ENCODE measurements at regions not wholly inside any gene's neighbourhood (a gene's known extent, or its start where the extent isn't known, plus 50 kb on each side); places are given as distances from the start of the nearest gene placed in this dataset.
"Not testable (repeated sequence)": the region's sequence is repeated elsewhere in the genome, so short reads cannot be mapped to it uniquely, and the experiment has no call there.

DNA sequence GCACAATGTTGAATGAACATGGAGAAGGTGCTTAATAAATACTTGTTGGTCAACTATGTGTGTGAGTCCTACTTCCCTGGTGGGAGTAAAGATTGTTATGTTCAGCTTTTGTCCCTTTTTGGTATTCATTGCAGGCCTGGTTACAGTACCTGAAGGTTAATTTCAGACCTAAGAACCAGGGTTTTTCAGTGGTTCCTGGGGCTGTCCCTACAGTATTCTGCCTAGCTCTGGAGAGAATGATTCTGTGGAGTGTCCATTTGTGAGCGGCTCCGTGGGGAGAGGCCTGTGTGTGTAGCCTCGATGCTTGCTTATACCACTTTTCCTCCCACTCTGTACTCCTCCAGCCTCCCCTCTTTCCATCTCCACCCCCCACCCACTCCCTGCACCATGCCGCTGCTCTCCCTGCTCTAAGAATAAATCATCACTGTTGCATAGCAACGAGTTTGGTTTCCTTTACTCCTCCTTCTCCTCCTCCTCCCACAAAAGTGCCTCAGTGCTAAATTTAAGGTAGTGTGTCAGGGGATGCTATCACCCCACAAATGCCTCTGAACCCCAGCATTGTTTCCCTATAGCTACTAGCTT is 150.6 kb upstream of the ROPN1 start:
- no peak for DNase-seq

DNA sequence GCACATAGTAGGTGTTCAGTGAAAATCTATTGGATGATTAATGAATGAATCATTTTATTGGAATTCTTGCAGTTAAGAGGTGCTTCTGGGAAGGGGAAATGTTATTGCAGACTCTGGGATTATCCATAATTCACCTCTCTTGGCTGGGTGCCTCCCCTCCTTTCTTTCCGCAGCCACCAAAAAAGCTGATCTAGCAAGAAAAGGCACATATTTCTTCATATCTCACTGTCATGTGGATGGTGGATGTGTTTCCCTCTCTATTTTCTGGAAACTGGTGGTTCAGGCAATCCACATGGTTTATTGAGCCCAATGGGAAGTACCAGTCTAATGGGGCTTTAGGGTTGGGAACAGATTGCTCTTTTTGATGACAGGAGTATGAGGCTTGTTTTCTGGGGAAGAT is 151.1 kb upstream of the ROPN1 start:
- no peak for DNase-seq

GRCh38 chr3:124144035-124144814 is 152.3 kb upstream of the ROPN1 start:
- DNase-seq = no peak

DNA sequence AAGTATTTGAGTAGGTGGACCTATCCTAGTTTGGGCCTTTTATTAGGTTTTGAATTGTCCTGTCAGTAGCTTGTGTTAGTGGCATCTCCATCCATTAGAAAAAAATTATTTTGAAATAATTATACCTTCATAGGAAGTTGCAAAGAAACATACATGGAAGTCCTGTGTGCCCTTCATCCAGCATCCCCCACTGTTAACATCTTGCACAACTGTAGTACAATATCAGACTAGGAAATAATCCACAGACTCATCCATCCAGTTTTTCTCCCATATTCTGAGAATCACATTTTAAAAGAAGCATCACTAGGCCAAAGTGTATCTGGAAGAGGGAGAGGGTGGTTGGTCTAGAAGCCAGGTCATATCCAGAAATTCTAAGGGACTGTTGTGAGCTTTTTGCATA is 155.5 kb upstream of the ROPN1 start:
- DNase-seq = no peak

DNA sequence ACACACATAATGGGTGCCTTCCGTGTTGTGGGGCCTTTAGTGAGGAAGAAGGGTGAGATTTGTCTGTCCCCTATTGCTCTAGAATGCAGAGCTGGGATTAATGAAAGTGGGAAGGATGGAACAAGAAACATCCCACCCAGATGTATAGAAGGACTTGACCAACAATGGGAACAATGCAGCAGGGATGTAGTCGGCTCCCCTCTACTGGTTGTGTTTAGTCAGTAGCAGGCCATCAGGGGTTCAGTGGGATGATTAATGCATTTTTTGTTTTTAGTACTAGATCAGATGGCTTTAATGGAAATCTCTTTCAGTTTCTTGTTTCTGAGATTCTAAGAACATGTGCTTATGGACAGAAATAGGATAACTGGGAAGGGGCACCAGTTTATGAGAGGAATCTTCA is 156.0 kb upstream of the ROPN1 start:
- DNase-seq = no peak

- DNase-seq = no peak
These were observed 157.2 kb upstream of the ROPN1 start for GRCh38 chr3:124149081-124149480.

- no peak for DNase-seq
These were observed 157.8 kb upstream of the ROPN1 start for GRCh38 chr3:124149771-124150170.

GRCh38 chr3:124152891-124153290 is 161.0 kb upstream of the ROPN1 start:
- DNase-seq = not testable (repeated sequence)

DNA sequence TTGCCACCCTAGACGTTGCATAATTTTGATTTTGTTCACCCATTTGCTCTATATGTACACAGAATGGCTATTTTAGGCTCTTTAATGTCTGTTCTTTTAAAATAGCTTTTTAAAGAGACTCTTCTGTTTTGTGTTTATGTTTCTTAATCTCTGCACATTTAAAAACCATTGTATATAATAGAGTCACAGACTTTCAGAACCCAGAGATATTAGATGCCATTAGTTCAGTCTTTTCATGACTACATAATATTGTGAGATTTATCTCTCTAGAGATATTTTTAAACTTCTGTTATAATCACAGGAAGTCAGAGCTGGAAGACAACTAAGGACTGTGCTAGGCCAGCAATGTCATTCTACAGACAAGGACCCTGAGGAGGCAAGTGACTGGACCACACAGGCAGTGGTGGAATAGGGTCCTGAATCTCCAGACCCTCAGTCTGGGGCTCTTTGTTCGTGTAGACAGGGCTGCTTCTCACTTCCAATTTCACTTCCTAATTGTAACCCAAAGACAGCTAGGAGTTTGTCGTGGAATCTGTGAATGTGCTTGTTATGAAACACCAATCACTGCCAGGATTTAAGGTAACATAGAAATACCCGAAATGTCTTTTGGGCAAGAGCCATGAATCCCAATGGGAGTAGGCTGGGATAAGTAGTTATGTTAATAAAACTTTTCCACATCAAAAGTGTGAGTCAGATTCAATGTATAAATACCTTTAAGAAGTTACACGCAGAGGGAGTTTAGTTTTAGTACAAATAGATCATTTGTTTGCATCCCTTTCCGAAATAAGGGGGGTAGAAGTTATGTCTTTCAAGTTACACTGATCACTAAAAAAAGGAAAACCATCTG is 165.2 kb upstream of the ROPN1 start:
- DNase-seq = no peak

- DNase-seq = no peak
These were observed 165.8 kb upstream of the ROPN1 start for GRCh38 chr3:124157748-124158147.

DNA sequence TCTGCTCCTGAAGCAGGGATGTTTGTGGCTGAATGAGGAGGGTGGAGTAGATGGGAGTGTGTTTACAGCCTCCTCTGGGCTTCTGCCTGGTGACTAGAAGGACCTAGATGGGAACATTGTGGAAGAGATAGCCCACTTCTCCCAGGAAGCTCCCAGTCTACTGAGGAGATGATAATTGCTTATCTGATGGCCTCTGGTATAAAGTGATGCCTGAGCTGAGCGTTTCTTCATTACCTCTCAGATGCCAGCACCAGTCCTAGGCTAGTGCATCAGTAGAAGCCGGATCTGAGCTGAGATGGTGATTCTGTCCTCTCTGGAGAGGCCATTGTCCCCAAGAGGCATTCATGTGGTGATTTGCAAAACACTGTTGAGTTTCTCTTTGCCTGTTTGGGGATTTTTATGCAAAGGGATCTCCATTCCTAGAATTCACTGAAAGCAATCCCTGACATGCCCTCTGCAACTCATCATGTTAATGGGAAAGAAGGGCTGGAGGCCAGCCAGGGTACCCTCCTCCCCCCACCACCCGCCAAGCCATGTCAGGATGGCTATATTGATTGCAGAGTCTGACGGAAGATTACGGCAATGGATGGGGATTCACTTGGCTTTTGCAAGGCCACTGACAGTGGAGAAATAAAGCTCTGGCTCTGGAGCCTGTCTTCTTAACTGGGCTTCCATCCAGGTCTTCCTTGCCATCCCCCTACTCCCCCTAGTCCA is 166.4 kb upstream of the ROPN1 start:
- DNase-seq = no peak

GRCh38 chr3:124161448-124161847 is 169.5 kb upstream of the ROPN1 start:
- no peak for DNase-seq

- no peak for DNase-seq
These were observed 171.8 kb upstream of the ROPN1 start for GRCh38 chr3:124163689-124164088.

GRCh38 chr3:124168271-124168670 is 176.3 kb upstream of the ROPN1 start:
- no peak for DNase-seq

- no peak for DNase-seq
These were observed 180.4 kb upstream of the ROPN1 start for GRCh38 chr3:124172283-124172682.

- no peak for DNase-seq
These were observed 180.9 kb upstream of the ROPN1 start for GRCh38 chr3:124172816-124173215.

GRCh38 chr3:124174476-124174875 is 182.6 kb upstream of the ROPN1 start:
- DNase-seq = no peak

DNA sequence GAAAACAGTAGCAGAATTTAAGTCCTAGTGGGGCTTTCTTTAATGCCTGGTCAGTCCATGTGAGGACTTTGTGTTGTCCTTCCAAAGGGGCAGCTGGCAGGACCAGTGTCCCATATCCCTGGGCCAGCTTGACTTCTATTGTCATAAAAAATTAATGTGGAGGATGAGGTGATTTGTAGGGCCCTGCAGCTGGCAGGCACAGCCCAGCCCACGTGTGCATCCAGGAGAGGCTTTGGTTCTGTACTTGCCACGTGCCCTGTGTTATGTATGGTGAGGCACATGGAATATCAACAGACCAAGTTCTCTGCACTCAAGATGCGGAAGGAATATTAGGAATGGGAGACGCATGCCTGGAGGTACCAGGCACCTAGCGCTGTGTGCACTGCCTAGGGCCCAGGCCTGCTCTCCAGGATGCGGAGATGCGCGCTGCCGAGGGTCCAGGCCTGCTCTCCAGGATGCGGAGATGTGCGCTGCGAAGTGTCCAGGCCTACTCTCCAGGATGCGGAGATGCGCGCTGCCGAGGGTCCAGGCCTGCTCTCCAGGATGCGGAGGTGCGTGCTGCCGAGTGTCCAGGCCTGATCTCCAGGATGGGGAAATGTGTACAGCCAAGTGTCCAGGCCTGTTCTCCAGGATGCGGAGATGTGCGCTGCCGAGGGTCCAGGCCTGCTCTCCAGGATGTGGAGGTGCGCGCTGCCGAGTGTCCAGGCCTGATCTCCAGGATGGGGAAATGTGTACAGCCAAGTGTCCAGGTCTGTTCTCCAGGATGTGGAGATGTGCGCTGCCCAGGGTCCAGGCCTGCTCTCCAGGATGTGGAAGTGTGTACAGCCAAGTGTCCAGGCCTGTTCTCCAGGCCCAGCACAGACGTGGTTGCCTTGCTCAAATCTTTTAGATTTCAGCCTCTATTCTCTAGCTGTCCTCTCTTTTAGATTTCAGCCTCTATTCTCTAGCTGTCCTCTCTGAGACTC is 183.3 kb upstream of the ROPN1 start:
- no peak for DNase-seq

DNA sequence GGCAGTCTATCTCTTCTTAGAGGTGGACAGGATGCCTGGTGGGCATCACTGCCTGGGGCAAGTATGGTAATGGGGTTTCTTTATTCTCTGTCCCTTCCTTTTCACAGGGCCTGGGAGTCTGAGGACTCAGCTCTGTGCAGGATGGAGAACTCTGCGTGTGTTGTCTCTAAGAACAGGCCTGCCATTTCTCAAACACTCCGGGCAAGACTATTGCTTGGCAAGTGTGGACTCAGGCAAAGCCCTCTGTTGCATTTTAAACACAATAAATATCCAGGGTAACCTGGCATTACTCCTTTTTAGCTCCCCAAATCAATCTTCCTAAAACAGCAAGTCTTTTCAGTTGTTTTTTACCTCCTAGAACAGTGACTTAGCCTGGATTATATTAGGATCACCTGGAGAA is 185.1 kb upstream of the ROPN1 start:
- no peak for DNase-seq

DNA sequence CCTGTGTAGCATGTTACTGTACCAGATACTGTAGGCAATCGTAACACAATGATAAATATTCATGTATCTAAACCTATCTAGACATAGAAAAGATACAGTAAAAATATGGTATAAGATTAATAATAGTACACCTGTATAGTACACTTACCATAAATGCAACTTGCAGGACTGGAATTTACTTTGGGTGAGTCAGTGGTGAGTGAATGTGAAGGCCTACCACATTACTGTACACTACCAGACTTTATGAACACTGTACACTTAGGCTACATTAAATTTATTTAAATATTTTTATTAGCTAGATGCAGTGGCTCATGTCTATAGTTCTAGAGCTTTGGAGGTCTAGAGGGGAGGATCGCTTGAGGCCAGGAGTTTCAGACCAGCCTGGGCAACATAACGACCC is 186.6 kb upstream of the ROPN1 start:
- no peak for DNase-seq

GRCh38 chr3:124200407-124200806 is 208.5 kb upstream of the ROPN1 start:
- DNase-seq = no peak

DNA sequence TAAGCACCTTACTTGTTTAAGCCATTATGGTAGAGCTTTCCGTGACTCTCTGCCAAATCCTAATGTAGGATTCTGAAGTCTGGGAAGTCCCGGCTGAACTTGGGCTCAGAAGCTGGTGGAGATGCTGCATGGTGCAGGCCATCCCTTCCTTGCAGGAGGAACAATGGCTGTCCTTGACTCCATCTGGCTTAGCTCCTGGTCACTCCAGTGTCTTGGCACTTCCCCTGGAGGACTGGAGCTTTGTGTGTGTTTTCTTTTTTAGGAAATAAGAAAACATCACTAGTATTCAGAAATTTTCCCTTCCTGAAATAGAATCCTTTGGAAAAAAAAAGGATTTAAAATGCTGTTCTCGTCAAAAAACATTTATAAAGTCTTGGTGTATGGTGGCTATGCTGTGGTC is 209.3 kb upstream of the ROPN1 start:
- DNase-seq = no peak

Data from CD4-positive, alpha-beta T cell treated with Interleukin-17A for 4 hours (primary cell).